Peyer's patch (tissue), 4 donors: ENCODE measurements at regions not wholly inside any gene's neighbourhood (a gene's known extent, or its start where the extent isn't known, plus 50 kb on each side); places are given as distances from the start of the nearest gene placed in this dataset.

Experiments used
- CTCF ChIP-seq, 6 experiments: fragments of 450-650 bp in 4 of 6; fragments of 200-600 bp in 2 of 6; sonication (generic) in 1 of 6; IDR thresholded peaks; one replicate each; pipeline ENCODE4 v1.5.1; 2017 to 2019; ENCODE audit warnings: antibody characterized with exemption in 6 of 6, mild to moderate bottlenecking in 3 of 6, moderate library complexity in 1 of 6
- POLR2A ChIP-seq, 2 donors: fragments of 450-650 bp; IDR thresholded peaks; one replicate each; pipeline ENCODE4 v1.5.1; 2017; ENCODE audit warnings: antibody characterized with exemption in 2 of 2, mild to moderate bottlenecking in 2 of 2, moderate library complexity in 2 of 2

DNA sequence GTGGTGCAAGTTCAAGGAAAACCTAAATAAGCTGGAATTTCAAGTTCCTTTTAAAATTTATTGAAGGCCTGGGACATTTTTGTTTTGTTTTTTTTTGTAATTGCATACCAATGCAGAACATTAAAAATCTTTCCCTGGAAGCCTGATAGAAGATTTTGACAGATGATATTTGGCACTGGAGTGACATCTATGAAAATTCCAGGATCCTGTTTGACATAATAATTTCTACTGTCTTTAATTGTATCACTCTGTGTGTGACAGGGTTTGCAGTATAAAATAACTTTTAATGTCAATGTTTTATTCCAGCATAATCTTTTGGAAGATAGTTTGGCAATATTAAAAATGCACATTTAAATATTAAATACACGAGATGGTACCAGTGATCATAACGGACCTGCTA is 514.2 kb upstream of the ACO1 start:
- TF ChIP-seq CTCF (IDR thresholded peaks at IDR 0.05) (no peak), POLR2A (IDR thresholded peaks at IDR 0.05) (no peak)
